ENCODE measurements at regions not wholly inside any gene's neighbourhood (a gene's known extent, or its start where the extent isn't known, plus 50 kb on each side); places are given as distances from the start of the nearest gene placed in this dataset.

- TF ChIP-seq CTCF (IDR thresholded peaks at IDR 0.05 in 8 of 11, conservative IDR thresholded peaks at IDR 0.05 in 3 of 11), result no peak
- TF ChIP-seq POLR2AphosphoS5 (IDR thresholded peaks at IDR 0.05), result no peak
- TF ChIP-seq POLR2A (IDR thresholded peaks at IDR 0.05), result no peak
These were observed 67.5 kb downstream of the AGTR2 start for GRCh38 chrX:116238093-116238492.
